ENCODE measurements at regions not wholly inside any gene's neighbourhood (a gene's known extent, or its start where the extent isn't known, plus 50 kb on each side); places are given as distances from the start of the nearest gene placed in this dataset.

DNA sequence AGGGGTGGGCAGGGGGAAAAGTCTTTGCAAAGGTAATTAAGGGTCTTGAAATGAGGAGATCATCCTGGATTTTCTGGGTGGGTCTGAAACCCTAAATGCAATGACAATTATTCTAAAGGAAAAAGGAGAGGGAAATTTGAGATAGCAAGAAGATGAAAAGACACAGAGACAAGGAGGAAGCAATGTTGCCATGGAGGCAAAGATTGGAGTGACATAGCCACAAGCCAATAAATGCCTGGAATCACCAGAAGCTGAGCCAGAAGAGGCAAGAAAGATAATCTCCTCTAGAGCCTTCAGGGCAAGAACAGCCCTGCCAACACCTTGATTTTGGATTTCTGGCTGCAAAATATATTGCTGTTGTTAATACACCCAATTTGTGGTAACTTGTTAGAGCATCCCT is 1246.3 kb upstream of the PIK3C3 start:
- DNase-seq, result no peak

DNA sequence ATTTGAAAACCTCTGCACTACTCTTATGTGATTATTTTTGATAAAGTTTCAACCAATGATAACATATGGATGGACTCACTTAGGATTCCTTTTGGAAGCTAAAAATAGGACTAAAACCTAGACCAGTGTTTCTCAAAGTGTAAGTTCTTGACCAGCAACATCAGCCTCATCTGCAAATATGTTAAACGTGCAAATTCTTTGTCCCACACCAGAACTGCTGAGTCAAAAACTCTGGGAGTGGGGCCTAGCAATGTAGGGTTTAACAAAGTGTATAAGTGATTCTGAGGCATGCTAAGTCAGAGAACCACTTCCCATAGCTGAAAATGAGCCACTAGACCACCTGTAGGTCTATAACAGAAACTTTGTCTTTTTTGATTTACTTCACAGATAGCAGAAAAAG is 1247.2 kb upstream of the PIK3C3 start:
- no peak for DNase-seq

DNA sequence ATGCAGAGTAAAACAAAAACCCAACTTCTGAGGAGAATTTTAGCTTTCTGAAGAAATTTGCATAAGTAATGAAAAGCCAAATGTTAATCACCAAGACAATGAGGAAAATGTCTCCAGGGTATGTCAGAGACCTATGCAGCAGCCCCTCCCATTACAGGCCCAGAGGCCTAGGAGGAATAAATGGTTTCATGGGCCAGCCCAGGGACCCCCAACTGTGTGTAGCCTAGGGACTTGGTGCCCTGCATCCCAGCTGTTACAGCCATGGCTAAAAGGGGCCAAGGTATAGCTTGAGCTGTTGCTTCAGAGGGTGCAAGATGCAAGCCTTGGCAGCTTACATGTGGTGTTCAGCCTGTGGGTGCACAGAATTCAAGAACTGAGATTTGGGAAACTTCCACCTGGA is 1256.9 kb upstream of the PIK3C3 start:
- no peak for DNase-seq

DNA sequence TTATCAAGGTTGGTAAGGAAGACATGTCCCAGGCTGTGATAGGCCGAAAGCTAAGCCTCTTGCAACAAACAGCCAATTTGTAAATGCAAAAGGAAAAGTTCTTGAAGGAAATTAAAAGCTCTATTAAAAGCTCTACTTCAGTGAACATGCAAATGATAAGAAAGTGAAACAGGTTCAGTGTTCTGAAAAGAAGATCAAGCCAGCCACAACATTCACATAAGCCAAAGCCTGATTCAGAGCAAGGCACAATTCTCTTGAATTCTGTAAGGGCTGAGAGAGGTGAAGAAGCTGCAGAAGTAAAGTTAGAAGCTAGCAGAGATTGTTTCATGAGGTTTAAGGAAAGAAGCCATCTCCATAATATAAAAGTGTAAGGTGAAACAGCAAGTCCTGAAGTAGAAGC is 1259.5 kb upstream of the PIK3C3 start:
- DNase-seq, result no peak

DNA sequence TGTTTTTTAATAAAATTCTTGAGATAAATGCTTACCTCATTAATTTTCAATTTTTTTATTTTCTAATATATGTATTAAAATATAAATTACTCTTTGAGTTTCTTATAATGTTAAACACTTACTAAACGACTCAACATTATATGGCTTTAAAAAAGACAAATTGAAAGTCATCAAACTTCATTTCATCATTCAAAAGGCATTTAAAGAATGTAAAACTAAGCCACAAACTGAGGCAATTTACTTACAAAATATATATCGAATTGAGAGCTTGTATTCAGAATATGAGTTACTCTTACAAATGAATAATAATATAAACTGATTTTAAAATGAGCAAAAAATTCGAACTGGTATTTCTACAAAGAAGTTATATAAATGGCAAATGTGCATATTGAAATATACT is 1262.2 kb upstream of the PIK3C3 start:
- no peak for DNase-seq

DNA sequence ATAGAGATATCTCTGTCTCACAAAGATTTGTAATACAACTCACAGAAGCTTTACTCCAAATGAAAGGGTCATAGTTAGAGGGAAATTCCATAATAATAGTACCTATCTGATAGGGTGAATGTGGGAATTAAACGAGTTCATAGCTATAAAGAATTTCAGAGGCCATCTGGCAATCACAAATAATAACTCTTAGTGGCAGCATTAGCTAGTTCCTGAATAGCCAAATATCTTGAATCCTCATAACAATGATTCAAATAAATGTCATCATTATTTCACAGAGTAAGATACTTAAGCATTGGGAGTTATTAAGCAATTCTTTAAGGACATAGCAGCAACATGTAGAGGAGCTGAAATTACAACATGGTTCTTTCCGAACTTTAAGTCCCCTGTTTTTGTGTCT is 1265.0 kb upstream of the PIK3C3 start:
- no peak for DNase-seq

DNA sequence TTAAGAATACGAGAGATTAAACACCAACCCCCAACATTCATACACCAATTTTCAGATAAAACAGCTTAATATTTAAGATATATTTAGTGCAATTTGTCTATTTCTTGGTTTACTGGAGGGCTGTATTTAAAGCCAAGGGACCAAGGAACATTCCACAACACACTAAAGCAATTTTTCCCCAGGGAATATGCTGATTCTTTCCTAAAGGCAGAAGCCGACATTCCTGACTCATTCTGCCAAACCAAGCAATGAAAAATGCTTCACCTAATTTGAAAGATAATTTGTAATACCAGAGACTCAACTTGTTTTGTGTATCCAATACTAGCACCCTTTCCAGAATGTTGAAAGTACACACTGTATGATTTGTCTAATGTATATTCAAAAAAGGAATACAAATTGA is 1267.6 kb upstream of the PIK3C3 start:
- no peak for DNase-seq

DNA sequence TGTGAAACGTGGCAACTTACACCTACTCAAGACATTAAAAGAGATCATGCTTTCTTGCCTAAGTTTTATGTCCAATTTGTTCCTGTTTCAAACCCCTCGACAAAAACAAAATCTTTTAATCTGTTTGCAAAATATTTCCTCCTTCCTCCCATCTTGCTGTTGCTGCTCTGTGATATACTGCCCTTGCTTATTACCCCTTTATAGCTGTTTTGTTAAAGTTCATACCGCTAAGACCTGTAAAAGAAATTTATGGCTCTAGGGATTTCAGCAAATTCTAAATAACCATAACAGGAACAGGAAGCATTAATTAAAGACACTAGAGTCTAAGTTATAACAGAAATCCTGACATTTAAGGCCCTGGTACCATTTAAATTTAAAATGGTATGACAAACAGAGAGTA is 1268.2 kb upstream of the PIK3C3 start:
- DNase-seq, result no peak

DNA sequence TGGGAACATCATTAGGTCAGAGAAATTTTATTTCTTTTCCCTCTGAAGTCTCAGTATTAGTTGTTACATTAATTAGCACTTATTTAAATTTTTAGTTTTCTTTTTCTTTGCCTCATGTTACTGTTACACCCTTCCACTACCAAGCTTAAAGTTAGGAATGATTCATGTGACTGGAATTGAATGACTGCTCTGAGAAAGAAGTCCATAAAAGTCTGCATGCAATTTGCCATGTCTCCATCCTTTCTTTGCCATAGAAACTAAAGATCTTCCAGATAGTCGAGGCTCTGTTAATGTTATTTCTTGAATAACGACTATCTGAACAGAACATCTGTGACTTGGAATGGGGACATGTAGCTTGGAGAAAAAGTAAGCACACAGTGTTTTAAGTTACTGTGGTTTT is 1269.8 kb upstream of the PIK3C3 start:
- no peak for DNase-seq

DNA sequence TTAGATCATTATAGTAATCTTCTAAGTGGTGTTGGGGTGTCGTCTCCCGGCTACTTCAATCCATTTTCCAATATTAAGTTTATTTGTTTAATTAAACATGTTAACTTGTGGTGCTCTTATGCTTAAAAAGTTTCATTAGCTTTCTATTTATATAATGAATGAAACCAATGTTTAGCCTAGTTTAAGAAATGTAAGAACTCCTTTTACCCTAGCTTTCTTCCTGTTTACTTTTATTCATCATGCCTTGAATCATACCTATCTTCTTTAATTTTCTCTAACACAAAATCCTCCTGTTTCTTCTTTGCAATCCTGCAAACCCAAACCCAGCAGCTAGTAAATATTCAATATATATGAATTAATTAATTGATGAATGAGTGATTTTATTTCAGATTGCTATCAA is 1276.7 kb upstream of the PIK3C3 start:
- DNase-seq, result no peak

DNA sequence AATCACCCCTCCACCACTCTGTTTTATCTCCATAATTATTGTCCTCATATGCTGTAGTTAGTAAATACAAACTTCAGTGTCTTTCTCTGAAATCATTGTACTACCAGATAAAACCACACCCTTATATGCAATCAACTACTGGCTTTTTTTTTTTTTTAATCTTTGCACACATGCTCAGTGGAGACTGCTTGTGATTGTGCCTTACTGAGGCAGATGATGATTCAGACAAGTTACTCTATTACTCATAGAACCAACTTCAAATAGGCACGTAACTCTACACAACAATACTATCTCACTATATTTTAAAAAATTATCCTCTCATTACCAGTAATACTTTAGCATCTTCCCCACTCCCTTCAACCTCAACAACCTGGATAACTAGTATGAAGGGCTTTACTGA is 1278.4 kb upstream of the PIK3C3 start:
- no peak for DNase-seq

DNA sequence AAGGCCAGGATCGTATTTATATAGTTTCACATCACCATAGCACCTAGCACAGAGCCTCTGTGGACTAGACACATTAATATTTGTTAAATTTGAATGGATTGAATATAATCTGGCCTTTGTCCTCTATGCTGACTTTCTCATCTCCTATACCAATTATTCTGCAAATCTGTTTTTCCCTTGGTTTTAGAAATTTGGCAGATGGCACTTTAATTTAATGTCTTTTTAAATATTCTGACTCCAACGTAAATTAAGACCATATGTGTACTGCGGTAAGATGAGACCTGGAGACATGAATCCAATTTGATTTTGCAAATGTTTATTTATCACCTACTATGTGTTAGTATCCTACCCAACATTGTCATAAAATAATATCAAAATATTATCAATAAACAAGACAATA is 1281.9 kb upstream of the PIK3C3 start:
- DNase-seq, result no peak

DNA sequence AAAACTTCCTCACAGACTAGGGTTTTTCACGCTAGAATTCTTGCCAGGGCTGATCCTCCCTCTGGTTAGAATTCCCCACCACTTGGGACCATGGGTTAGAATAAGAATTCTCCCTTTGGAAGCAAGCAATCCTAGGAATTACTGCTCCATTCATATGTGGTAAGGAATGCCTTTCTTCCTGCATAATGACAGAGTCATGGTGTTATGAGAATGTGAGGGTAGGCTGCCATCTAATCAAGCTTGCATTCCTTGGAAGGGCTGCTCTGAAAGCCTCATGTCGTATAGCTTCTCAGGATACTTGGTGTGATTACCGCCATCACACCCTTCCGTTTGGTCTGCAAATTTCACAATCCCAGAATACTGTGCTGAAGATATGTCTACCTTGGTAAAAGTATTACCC is 1282.4 kb upstream of the PIK3C3 start:
- DNase-seq, result no peak

DNA sequence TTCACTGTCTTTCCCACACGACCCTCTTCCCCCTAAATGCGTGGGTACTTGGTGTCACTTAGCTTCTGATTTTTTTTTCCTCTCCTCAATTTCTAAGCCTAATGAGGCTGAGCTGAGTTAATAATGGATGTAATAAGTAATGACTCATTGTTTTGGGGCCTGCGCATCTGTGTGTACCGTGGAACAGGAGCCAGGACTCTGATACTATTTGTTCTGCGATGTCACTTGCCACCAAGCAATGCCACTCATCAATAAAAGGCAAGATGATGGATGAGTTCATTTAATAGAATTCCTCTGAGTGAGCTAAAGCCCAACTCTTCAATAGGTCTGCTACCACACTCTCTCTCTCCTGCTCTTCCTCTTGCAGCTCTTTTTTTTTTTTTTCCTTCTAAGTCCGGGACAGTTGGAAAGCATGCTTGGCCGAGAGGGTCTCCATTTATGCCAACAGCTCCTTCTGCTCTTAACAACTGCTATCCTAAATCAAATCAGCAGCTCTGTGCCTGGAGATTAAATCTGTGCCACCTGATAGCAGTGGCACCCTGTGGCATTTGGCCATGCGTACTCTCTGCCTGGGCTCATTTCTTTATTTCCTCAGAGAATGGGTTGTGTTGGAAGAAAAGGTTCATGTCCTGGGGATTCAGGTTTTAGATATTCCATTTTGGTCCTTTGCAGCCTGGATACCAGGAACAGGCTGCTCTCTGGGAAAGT is 1284.2 kb upstream of the PIK3C3 start:
- no peak for DNase-seq

DNA sequence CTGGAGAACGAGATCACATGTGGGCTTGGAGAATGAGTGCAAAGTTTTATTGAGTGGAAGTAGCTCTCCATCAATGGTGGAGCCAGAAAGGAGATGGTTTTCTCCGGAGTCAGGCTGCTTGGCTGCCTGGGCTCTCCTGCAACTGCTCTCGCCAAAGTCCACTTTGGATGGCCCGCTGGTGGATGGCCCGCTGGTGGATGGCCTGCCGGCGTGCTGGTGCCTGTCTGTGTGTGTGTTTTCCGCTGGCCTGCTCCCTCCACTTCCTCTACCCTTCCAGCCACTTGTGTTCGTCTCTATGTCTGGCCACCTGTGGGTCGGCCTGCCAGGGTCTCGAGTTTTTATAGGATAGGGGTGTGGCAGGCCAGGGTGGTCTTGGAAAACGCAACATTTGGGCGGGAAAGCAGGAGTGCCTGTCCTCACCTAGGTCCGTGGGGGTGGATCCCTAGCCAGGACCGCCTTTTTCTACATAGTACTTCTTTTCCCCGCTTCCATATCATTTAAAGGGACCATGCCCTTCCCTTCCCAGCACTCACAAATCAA is 1292.1 kb upstream of the PIK3C3 start:
- DNase-seq, result no peak

DNA sequence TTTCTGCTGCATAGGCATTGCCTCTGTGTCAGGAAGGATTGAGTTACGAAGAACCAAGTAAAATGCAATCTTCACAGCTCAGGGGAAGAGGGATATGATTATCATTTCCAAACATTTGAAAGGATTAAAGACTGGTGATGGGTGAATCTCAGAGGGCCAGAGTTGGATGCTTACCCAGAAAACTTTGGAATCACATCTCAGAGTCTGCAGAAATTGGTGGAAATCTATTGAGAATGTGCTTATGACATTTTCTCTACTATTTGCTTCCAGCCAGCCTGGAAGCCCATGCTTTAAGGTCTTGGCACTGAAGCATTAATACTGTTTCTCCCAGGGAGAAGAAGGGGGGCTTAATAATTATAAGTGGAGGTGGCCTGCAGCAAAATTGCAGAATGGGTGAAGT is 1301.4 kb upstream of the PIK3C3 start:
- no peak for DNase-seq

DNA sequence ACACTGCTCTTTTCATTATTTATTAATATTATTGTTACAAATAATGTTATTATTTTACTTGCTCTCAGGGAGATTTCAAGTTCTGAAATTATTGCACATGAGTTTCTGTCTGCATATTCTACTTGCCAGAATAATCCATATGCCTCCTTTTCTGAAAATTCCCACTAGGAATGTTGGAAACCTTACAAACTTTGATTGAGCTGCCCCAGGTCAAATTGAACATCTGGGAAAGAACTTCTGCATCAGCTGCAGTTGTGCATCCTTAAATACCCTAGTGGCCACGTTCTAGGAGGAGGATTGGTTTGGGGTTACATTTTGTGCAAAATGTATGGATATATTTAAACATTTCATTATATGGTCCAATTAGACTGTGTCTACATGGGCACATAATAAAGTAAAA is 1302.7 kb upstream of the PIK3C3 start:
- DNase-seq, result no peak

DNA sequence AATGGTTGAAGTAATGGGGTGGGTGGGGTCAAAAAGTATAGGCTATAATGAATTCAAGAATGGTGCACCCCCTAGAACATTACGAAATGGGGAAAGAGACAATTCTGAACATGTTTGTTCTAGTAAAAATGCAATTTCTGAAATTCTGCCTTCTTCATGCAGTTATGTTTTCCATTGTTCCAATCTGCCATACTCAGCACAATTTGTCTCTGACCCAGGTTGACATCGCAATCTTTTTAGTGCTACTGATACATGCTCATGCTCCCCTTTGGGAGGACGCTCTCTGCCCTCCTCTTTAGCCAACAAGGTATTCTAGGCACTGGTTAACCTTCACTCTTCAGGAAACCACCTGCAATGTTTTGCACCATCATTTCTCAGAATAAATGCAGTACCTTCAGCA is 1303.9 kb upstream of the PIK3C3 start:
- DNase-seq, result no peak

DNA sequence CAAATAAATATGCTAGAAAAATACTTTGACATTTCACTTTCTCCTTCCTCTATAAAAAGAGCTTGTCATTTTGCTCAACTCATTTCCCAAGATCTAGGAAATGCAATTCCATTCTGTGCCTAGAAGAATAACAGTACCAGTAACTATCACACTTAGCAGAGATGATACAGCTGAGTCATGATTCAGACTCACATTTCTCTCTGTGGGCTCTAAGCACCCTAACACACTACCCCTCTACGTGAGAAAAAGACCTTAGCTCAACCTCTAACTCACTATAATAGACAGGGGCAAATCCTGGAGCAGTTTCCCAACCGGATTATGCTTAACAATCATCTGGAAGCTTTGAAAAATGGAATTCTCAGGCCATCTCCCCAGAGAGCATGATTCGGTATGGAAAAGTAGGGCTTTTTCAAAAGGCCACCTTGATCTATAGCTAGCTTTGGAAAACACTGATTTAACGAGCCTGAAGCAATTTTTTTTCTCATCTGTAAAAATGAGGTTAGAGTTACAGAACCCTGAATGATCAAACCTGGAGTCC is 1312.3 kb upstream of the PIK3C3 start:
- DNase-seq, result no peak

DNA sequence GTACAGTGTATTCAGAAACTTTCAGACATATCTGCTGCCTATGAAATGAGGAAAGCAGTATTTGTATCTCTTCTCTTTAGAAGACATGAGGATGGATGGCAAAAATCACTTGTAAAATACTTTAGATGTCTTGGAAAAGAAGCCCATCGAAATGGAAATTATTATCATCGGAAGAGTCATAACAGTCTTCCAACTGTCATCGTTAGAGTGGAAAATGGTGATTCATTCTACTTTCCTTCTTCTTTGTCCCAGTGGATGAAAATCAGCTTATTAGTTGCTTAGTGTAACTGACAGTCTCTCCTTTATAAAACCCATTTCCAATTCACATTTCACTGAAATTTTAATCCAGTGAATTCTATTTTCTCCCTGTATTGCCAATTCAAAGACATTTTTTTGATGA is 1323.7 kb upstream of the PIK3C3 start:
- DNase-seq, result no peak

DNA sequence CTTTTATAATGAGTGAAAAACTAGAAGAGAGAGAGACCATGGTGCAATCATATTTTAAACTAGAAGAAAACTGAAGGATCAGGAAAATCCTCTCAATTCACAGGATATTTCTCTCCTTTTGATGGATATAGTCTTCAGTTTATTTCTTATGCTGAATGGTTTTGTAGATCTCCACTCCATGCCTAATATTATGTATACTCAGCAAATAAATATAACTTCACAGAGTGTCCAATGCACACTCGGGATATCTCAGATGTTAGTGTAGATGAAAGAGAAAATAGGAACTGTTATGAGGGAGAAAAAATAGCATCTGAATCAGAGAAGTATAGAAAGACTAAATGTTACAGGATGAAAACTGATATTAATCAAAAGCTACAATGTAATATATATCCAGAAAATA is 1324.5 kb upstream of the PIK3C3 start:
- DNase-seq, result no peak

DNA sequence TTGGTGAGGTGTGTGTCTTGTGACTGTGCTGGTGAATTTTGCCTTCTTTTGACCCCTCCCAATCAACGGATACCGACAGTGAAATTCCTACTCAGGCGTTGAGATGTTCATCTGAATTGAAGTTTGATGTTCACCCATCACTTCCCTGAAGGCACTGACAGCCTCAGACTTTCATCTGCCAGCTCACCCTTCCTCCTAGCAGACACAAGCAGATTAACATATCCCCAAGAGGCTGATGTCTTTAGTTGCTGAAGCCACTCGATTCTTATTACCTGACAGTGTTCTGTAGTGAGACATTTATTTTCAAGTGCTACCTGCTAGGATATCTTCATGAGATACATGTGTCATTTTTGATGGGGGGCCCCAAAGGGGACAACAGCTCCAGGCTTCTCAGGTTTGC is 1330.1 kb upstream of the PIK3C3 start:
- DNase-seq, result no peak

DNA sequence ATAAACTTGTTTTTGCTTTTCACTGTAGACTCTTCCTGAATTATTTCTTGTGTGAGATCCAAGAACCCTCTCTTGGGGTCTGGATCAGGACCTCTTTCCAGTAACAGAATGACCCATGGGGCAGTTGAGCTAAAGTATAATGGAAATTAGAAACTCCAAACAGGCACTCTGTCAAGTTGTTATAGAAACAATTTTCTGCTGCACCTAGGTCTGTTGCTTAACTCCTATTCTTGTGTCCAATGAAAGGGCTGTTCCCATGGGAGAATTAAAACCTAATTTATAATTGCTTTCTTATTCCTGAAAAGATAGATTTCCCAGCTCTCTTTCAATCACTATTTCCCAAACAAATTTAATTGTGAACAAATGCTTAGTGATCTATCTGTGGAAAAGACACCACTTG is 1341.3 kb upstream of the PIK3C3 start:
- DNase-seq, result no peak

DNA sequence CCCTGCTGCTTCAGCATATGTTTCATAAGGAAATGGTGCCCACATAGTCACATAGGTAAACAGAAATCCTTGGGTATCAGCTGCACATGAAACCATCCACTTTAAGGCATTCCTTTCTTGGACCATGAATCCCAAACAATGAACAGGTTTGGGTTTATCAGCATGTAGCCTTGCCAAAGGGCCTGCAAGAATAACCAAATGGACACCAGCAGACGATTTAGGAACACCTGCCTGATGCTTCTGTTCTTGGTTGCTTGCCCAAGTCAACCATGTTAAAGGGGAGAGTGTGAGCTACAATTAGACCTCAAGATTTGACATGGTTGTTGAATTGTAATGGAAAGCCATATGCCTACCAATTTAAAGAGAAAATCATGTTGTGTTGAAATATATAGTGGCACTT is 1342.7 kb upstream of the PIK3C3 start:
- no peak for DNase-seq

DNA sequence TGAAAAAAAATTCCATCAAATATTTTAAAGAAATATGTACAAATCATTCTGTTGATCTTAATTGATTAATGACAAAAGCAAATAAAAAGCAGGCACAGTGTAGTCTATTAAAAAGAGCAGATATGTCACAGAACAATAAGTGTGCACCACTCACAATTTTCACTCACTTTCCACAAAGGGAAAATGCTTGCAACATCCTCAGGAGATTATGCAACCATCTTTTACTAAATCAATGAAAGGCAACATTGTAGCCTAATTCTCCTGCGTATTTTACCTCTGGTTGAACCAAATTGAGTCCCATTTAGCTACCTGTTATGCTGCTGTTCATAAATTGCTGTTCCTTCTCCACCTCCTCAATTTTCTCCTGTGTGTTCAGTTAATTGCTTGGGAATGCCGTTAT is 1346.8 kb upstream of the PIK3C3 start:
- no peak for DNase-seq
